Liver (tissue), 8 donors: ENCODE measurements at regions not wholly inside any gene's neighbourhood (a gene's known extent, or its start where the extent isn't known, plus 50 kb on each side); places are given as distances from the start of the nearest gene placed in this dataset.

ENCODE experiments used
- DNase-seq: peaks from one replicate; pipeline ENCODE4 v3.0.0-alpha.2; 2017; ENCODE audit warnings: low spot score
- H3K27ac ChIP-seq, 2 donors: one replicate each; pipeline ENCODE4 v1.7.0; 2013; ENCODE audit warnings: inconsistent platforms in 2 of 2, low read length in 2 of 2, control low read depth in 1 of 2, low read depth in 1 of 2, mild to moderate bottlenecking in 1 of 2
- H3K27me3 ChIP-seq, 4 donors: one replicate each; pipeline versions ENCODE4 v1.6.1 to v1.7.0; 2013; ENCODE audit warnings: low read length in 3 of 4, inconsistent platforms in 1 of 4, mild to moderate bottlenecking in 1 of 4, moderate library complexity in 1 of 4; ENCODE audit not compliant: control insufficient read depth in 4 of 4, insufficient read depth in 4 of 4
- H3K36me3 ChIP-seq, 4 donors: one replicate each; pipeline versions ENCODE4 v1.6.1 to v1.7.0; 2013; ENCODE audit warnings: low read length in 3 of 4, mild to moderate bottlenecking in 3 of 4, low read depth in 1 of 4, moderate library complexity in 1 of 4; ENCODE audit not compliant: control insufficient read depth in 4 of 4, insufficient read depth in 3 of 4
- H3K4me1 ChIP-seq, 4 donors: one replicate each; pipeline versions ENCODE4 v1.6.1 to v1.7.0; 2013; ENCODE audit warnings: low read length in 3 of 4, mild to moderate bottlenecking in 3 of 4, moderate library complexity in 1 of 4; ENCODE audit not compliant: control insufficient read depth in 4 of 4, insufficient read depth in 4 of 4
- H3K4me3 ChIP-seq, 3 donors: one replicate each; pipeline versions ENCODE4 v1.6.1 to v1.7.0; 2013; ENCODE audit warnings: low read length in 3 of 3, control low read depth in 1 of 3, low read depth in 1 of 3, mild to moderate bottlenecking in 1 of 3
- H3K9ac ChIP-seq, 2 donors: one replicate each; pipeline ENCODE4 v1.7.0; 2013; ENCODE audit warnings: low read length in 2 of 2, mild to moderate bottlenecking in 2 of 2, moderate library complexity in 2 of 2, control low read depth in 1 of 2, low read depth in 1 of 2
- H3K9me3 ChIP-seq, 4 donors: one replicate each; pipeline versions ENCODE4 v1.6.1 to v1.7.0; 2013; ENCODE audit warnings: low read length in 3 of 4; ENCODE audit not compliant: control insufficient read depth in 4 of 4
- EGR1 ChIP-seq, 2 donors: IDR thresholded peaks; 2 replicates each; pipeline ENCODE4 v1.6.1; 2016 to 2018; ENCODE audit warnings: antibody characterized with exemption in 2 of 2, low read depth in 2 of 2
- FOXA1 ChIP-seq: IDR thresholded peaks from 2 replicates; pipeline ENCODE4 v1.6.1; 2016; ENCODE audit warnings: antibody characterized with exemption
- FOXA2 ChIP-seq: IDR thresholded peaks from 2 replicates; pipeline ENCODE4 v1.6.1; 2016; ENCODE audit warnings: antibody characterized with exemption
- GABPA ChIP-seq, 2 donors: IDR thresholded peaks in 1 of 2; conservative IDR thresholded peaks in 1 of 2; 2 replicates each; pipeline ENCODE4 v1.6.1; 2016; ENCODE audit warnings: antibody characterized with exemption in 2 of 2, mild to moderate bottlenecking in 1 of 2, moderate library complexity in 1 of 2
- HNF4A ChIP-seq, 2 donors: conservative IDR thresholded peaks; 2 replicates each; pipeline ENCODE4 v1.6.1; 2016; ENCODE audit warnings: antibody characterized with exemption in 2 of 2, mild to moderate bottlenecking in 2 of 2
- HNF4G ChIP-seq: IDR thresholded peaks from 2 replicates; pipeline ENCODE4 v1.6.1; 2016; ENCODE audit warnings: antibody characterized with exemption
- JUND ChIP-seq, 2 donors: IDR thresholded peaks; 2 replicates each; pipeline ENCODE4 v1.6.1; 2016; ENCODE audit warnings: antibody characterized with exemption in 2 of 2
- NR2F2 ChIP-seq: IDR thresholded peaks from 2 replicates; pipeline ENCODE4 v1.6.1; 2016; ENCODE audit warnings: antibody characterized with exemption
- RAD21 ChIP-seq, 2 donors: IDR thresholded peaks; 2 replicates each; pipeline ENCODE4 v1.6.1; 2016; ENCODE audit warnings: antibody characterized with exemption in 2 of 2, mild to moderate bottlenecking in 2 of 2
- RXRA ChIP-seq, 2 donors: IDR thresholded peaks; 2 replicates each; pipeline ENCODE4 v1.6.1; 2017 to 2018; ENCODE audit warnings: antibody characterized with exemption in 2 of 2, mild to moderate bottlenecking in 1 of 2
- SP1 ChIP-seq: IDR thresholded peaks from 2 replicates; pipeline ENCODE4 v1.6.1; 2018; ENCODE audit warnings: antibody characterized with exemption, mild to moderate bottlenecking
- TAF1 ChIP-seq: conservative IDR thresholded peaks from 2 replicates; pipeline ENCODE4 v1.6.1; 2016; ENCODE audit warnings: antibody characterized with exemption, mild to moderate bottlenecking
- YY1 ChIP-seq: IDR thresholded peaks from 2 replicates; pipeline ENCODE4 v1.6.1; 2016; ENCODE audit warnings: antibody characterized with exemption, mild to moderate bottlenecking
- WGBS: extraction: QIAGEN DNeasy Blood & Tissue Kit; methylation state at CpG from one replicate; pipeline ENCODE4 v1.1.7; 2013; 5-methylcytosine and 5-hydroxymethylcytosine counted together
- TF ChIP-seq, protein P1 (sequence below): IDR thresholded peaks from 2 replicates; pipeline ENCODE4 v1.6.1; 2016; ENCODE audit warnings: antibody characterized with exemption
- TF ChIP-seq, protein P2 (sequence below): fragments of 150-350 bp; IDR thresholded peaks from 2 replicates; pipeline ENCODE4 v1.5.1; 2017; ENCODE audit warnings: improper control_type of control experiment, low read depth, low read length; ENCODE audit not compliant: missing input control
- TF ChIP-seq, protein P3 (sequence below): IDR thresholded peaks from 2 replicates; pipeline ENCODE4 v1.6.1; 2016; ENCODE audit warnings: antibody characterized with exemption, mild to moderate bottlenecking
- TF ChIP-seq, protein P4 (sequence below): IDR thresholded peaks from 2 replicates; pipeline ENCODE4 v1.6.1; 2016; ENCODE audit warnings: antibody characterized with exemption
- TF ChIP-seq, protein P5 (sequence below): IDR thresholded peaks from 2 replicates; pipeline ENCODE4 v1.6.1; 2016; ENCODE audit warnings: antibody characterized with exemption
- donor health status: healthy.
- donor health status: healthy.
- donor health status: healthy.
- donor health status: healthy.
- donor health status: healthy.

DNA sequence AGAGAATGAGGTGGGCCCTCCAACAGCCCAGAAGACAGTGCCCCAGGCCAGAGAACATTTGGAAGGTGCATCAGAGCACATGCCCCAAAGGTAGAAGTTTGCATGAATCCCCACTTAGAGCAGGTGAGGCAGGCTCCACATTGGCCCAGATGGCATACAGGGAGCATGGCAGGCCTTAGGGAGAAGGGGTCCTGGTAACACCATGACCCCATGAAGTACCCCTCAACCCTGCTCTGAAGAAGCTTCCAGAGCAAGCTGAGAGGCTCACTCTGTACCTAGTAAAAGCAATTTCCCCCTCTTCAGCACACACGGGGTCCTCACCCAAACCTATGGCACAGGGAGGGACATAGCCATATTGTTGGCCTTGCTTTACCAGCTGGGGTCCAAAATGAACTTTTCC is 162.6 kb downstream of the BUB3 start:
- Histone ChIP-seq H3K27me3 (no peaks in the 10 kb centered on the region), H3K4me1 (no peaks in the 10 kb centered on the region), H3K36me3 (no peaks in the 10 kb centered on the region), H3K9me3 (no peaks in the 10 kb centered on the region), H3K4me3 (no peak overlapping the region), H3K27ac (no peak overlapping the region), H3K9ac (no peak overlapping the region)
- TF ChIP-seq YY1 (no peak), SP1 (no peak), GABPA (IDR thresholded peaks at IDR 0.05 in 1 of 2, conservative IDR thresholded peaks at IDR 0.05 in 1 of 2) (no peak), JUND (IDR thresholded peaks at IDR 0.05) (no peak), EGR1 (IDR thresholded peaks at IDR 0.05; ENCODE audit: low read depth in 2 of 2) (no peak), RXRA (IDR thresholded peaks at IDR 0.05) (no peak), RAD21 (IDR thresholded peaks at IDR 0.05) (no peak), FOXA2 (no peak), HNF4A (conservative IDR thresholded peaks at IDR 0.05) (no peak), NR2F2 (no peak), HNF4G (no peak), FOXA1 (no peak), TAF1 (no peak)
- TF ChIP-seq, protein P1, sequence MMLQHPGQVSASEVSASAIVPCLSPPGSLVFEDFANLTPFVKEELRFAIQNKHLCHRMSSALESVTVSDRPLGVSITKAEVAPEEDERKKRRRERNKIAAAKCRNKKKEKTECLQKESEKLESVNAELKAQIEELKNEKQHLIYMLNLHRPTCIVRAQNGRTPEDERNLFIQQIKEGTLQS: no peak
- TF ChIP-seq, protein P2, sequence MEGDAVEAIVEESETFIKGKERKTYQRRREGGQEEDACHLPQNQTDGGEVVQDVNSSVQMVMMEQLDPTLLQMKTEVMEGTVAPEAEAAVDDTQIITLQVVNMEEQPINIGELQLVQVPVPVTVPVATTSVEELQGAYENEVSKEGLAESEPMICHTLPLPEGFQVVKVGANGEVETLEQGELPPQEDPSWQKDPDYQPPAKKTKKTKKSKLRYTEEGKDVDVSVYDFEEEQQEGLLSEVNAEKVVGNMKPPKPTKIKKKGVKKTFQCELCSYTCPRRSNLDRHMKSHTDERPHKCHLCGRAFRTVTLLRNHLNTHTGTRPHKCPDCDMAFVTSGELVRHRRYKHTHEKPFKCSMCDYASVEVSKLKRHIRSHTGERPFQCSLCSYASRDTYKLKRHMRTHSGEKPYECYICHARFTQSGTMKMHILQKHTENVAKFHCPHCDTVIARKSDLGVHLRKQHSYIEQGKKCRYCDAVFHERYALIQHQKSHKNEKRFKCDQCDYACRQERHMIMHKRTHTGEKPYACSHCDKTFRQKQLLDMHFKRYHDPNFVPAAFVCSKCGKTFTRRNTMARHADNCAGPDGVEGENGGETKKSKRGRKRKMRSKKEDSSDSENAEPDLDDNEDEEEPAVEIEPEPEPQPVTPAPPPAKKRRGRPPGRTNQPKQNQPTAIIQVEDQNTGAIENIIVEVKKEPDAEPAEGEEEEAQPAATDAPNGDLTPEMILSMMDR: no peak
- TF ChIP-seq, protein P3, sequence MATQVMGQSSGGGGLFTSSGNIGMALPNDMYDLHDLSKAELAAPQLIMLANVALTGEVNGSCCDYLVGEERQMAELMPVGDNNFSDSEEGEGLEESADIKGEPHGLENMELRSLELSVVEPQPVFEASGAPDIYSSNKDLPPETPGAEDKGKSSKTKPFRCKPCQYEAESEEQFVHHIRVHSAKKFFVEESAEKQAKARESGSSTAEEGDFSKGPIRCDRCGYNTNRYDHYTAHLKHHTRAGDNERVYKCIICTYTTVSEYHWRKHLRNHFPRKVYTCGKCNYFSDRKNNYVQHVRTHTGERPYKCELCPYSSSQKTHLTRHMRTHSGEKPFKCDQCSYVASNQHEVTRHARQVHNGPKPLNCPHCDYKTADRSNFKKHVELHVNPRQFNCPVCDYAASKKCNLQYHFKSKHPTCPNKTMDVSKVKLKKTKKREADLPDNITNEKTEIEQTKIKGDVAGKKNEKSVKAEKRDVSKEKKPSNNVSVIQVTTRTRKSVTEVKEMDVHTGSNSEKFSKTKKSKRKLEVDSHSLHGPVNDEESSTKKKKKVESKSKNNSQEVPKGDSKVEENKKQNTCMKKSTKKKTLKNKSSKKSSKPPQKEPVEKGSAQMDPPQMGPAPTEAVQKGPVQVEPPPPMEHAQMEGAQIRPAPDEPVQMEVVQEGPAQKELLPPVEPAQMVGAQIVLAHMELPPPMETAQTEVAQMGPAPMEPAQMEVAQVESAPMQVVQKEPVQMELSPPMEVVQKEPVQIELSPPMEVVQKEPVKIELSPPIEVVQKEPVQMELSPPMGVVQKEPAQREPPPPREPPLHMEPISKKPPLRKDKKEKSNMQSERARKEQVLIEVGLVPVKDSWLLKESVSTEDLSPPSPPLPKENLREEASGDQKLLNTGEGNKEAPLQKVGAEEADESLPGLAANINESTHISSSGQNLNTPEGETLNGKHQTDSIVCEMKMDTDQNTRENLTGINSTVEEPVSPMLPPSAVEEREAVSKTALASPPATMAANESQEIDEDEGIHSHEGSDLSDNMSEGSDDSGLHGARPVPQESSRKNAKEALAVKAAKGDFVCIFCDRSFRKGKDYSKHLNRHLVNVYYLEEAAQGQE: no peak
- TF ChIP-seq, protein P4, sequence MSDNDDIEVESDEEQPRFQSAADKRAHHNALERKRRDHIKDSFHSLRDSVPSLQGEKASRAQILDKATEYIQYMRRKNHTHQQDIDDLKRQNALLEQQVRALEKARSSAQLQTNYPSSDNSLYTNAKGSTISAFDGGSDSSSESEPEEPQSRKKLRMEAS: no peak
- TF ChIP-seq, protein P5, sequence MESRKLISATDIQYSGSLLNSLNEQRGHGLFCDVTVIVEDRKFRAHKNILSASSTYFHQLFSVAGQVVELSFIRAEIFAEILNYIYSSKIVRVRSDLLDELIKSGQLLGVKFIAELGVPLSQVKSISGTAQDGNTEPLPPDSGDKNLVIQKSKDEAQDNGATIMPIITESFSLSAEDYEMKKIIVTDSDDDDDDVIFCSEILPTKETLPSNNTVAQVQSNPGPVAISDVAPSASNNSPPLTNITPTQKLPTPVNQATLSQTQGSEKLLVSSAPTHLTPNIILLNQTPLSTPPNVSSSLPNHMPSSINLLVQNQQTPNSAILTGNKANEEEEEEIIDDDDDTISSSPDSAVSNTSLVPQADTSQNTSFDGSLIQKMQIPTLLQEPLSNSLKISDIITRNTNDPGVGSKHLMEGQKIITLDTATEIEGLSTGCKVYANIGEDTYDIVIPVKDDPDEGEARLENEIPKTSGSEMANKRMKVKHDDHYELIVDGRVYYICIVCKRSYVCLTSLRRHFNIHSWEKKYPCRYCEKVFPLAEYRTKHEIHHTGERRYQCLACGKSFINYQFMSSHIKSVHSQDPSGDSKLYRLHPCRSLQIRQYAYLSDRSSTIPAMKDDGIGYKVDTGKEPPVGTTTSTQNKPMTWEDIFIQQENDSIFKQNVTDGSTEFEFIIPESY: no peak
- no peak for DNase-seq
- WGBS: 80% methylated on average over 1 of the region's 1 CpG

DNA sequence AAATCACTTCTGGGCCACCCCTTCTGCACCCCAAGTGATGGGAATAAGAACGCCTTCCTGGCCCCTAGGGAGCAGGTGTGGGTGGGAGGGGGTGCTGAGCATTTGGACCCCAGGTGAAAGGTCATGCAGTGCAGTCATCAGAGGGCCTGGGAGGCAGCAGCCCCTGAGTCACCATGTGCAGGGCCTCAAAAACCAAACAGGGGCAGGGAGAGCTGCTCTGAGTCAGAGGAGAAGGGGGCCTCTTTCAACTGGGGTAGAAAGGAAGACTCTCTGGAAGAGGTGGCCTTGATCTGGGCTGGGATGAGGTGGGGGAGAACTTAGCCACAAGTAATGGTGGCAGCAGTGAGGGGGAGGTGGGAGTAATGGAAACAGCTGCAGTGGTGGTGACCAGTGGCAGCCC is 164.3 kb downstream of the BUB3 start:
- H3K27ac ChIP-seq: no peak overlapping the region

More for the DNA sequence above, 164.3 kb downstream of the BUB3 start:
- H3K9me3 ChIP-seq: no peaks in the 10 kb centered on the region
- WGBS: 87% methylated on average over 1 of the region's 1 CpG
- H3K4me1 ChIP-seq: no peaks in the 10 kb centered on the region
- H3K9ac ChIP-seq: no peak overlapping the region
- DNase-seq: no peak
- no peaks in the 10 kb centered on the region for H3K27me3 ChIP-seq
- TF ChIP-seq, protein P2: no peak
- TF ChIP-seq HNF4A (conservative IDR thresholded peaks at IDR 0.05) (no peak), HNF4G (no peak)
- TF ChIP-seq, protein P1: no peak
- no peak overlapping the region for H3K4me3 ChIP-seq
- H3K36me3 ChIP-seq: no peaks in the 10 kb centered on the region
